ENCODE measurements at regions not wholly inside any gene's neighbourhood (a gene's known extent, or its start where the extent isn't known, plus 50 kb on each side); places are given as distances from the start of the nearest gene placed in this dataset.
"Not testable (repeated sequence)": the region's sequence is repeated elsewhere in the genome, so short reads cannot be mapped to it uniquely, and the experiment has no call there.

GRCh38 chr7:146014154-146014553, 102.4 kb upstream of the CNTNAP2 start:
- POLR2A ChIA-PET (ENCODE audit: partially characterized antibody); H3K36me3 ChIP-seq (ENCODE audit: control insufficient read depth in 2 of 4, insufficient read depth in 4 of 4, low read length in 3 of 4); H2BK5ac ChIP-seq (ENCODE audit: low read depth, low read length); H3K9ac ChIP-seq (replicated peaks in 1 of 4; ENCODE audit: extremely low read depth in 1 of 4, low read depth in 3 of 4, low read length in 3 of 4); H3K23me2 ChIP-seq (ENCODE audit: low read depth, low read length); H2BK15ac ChIP-seq (ENCODE audit: low read length); H3K23ac ChIP-seq (ENCODE audit: insufficient read length); H3K4me1 ChIP-seq (replicated peaks in 1 of 4; ENCODE audit: control insufficient read depth in 3 of 4, insufficient read depth in 4 of 4, low read length in 3 of 4); H2BK120ac ChIP-seq (replicated peaks; ENCODE audit: low read depth, low read length); H3K9me3 ChIP-seq (ENCODE audit: insufficient read depth in 2 of 2, low read depth in 1 of 2, low read length in 1 of 2); H3K4me3 ChIP-seq (ENCODE audit: extremely low read depth in 1 of 4, insufficient read depth in 2 of 4, low read depth in 3 of 4, low read length in 4 of 4); H3K4ac ChIP-seq (replicated peaks; ENCODE audit: insufficient read length, low read depth, low read length); H4K8ac ChIP-seq (ENCODE audit: extremely low read depth, insufficient read depth, low read length); H4K5ac ChIP-seq (ENCODE audit: insufficient read length, low read depth, low read length); H3K14ac ChIP-seq (ENCODE audit: insufficient read length); H2AFZ ChIP-seq (ENCODE audit: low read length); H4K91ac ChIP-seq (replicated peaks; ENCODE audit: insufficient read length, low read length); H3K56ac ChIP-seq (replicated peaks; ENCODE audit: insufficient read length, low read depth, low read length); CTCF ChIA-PET (ENCODE audit: partially characterized antibody); DNase-seq (ENCODE audit: low read depth in 1 of 2, low spot score in 2 of 2); H3K79me1 ChIP-seq (ENCODE audit: low read depth, low read length); H3K27ac ChIP-seq (ENCODE audit: low read depth, low read length); H3K18ac ChIP-seq (ENCODE audit: extremely low read depth, low read length); H2BK12ac ChIP-seq (ENCODE audit: low read depth, low read length); FAIRE-seq; H2BK20ac ChIP-seq (ENCODE audit: low read length); H3K79me2 ChIP-seq (ENCODE audit: control insufficient read depth in 1 of 2, insufficient read depth in 2 of 2, low read length in 2 of 2); H3K4me2 ChIP-seq (ENCODE audit: insufficient read depth in 1 of 2, low read depth in 2 of 2, low read length in 2 of 2); H3K27me3 ChIP-seq (replicated peaks in 1 of 4; ENCODE audit: control insufficient read depth in 3 of 4, extremely low read depth in 1 of 4, insufficient read depth in 3 of 4, low read length in 3 of 4); H4K20me1 ChIP-seq (replicated peaks in 1 of 2; ENCODE audit: control insufficient read depth in 1 of 2, insufficient read depth in 2 of 2, low read length in 2 of 2); H2AK5ac ChIP-seq (ENCODE audit: low read depth, low read length): not testable (repeated sequence)
- 100% methylated on average over 2 of the region's 2 CpGs; no CpG with 5 or more reads in 1 of the 2 experiments for WGBS, 2 experiments (ENCODE audit: extremely low coverage in 1 of 2, insufficient coverage in 1 of 2, insufficient read length in 1 of 2, insufficient replicate concordance in 2 of 2, low coverage in 1 of 2, low lambda C conversion rate in 2 of 2, missing lambda C conversion rate in 1 of 2)
